ENCODE measurements at regions not wholly inside any gene's neighbourhood (a gene's known extent, or its start where the extent isn't known, plus 50 kb on each side); places are given as distances from the start of the nearest gene placed in this dataset.

GRCh38 chr3:34942256-34942655 is 697.1 kb upstream of the ARPP21 start:
- DNase-seq (ENCODE audit: low read depth) = no peak
- in situ Hi-C loops (cut with HindIII; ENCODE audit: low pct_unique_long_range_greater_than_20kb, low sequenced_read_pairs) = no loop called here

- no peak for DNase-seq (ENCODE audit: low read depth)
- in situ Hi-C loops (cut with HindIII; ENCODE audit: low pct_unique_long_range_greater_than_20kb, low sequenced_read_pairs) = no loop called here
Observed at GRCh38 chr3:34947834-34948233, 691.5 kb upstream of the ARPP21 start.

DNA sequence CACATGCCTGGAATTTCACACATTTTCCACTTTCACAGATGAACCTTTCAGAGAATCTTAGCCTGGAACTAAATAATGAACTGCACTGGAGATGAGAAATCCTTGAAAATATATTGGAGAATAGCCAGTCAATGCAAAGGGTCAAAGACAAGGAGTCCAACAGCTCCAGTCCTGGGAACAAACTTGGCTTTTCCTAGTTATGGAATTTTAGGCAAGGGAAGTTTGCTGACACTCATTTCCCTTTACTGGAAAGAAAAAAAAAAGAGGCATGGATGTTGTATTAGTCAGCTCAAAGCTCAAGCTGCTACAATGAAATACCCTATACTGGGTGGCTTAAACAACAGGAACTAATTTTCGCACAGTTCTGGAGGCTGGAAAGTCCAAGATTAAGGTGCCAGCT is 690.8 kb upstream of the ARPP21 start:
- DNase-seq (ENCODE audit: low read depth) = no peak
- in situ Hi-C loops (cut with HindIII; ENCODE audit: low pct_unique_long_range_greater_than_20kb, low sequenced_read_pairs) = no loop called here

DNA sequence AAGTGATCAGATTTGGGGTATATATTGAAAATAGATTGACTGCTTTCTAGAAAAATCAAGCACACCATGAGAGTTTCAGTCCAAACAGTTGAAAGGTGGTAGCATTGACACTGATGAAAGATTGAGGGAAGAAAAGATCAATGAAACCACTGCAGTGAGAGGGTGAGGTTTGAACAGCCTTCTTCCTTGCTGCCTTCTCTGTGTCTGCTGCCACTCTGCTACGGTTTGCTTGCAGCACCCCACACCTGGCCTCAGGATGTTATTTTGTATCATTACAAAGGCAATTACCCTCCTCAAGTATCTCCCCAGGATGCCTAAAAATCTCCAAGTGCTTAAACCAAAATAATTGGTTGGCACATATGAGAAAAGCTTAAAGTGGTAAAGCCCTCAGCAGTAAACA is 683.6 kb upstream of the ARPP21 start:
- in situ Hi-C loops (cut with HindIII; ENCODE audit: low pct_unique_long_range_greater_than_20kb, low sequenced_read_pairs) = no loop called here
- no peak for DNase-seq (ENCODE audit: low read depth)

DNA sequence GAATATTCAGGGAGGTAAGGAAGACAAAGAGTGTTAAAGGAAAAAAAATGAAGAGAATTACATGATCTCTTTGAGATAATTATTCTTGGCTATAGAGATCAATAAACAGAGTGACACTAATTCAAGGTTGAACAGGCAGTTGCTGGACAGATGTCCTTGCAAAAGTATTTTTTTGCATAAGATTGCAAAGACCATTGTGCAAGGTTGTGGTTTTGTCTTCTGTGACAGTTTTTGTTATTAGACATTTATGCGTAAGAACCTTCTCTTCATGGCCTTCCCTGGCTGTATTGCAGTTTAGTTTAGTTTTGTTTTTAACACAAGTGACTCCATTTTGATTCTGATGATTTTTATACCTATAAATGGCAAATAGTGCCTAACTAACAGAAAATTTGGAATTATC is 682.8 kb upstream of the ARPP21 start:
- DNase-seq (ENCODE audit: low read depth) = no peak
- in situ Hi-C loops (cut with HindIII; ENCODE audit: low pct_unique_long_range_greater_than_20kb, low sequenced_read_pairs) = no loop called here

GRCh38 chr3:34957677-34958076 is 681.6 kb upstream of the ARPP21 start:
- DNase-seq (ENCODE audit: low read depth) = no peak
- in situ Hi-C loops (cut with HindIII; ENCODE audit: low pct_unique_long_range_greater_than_20kb, low sequenced_read_pairs) = no loop called here

DNA sequence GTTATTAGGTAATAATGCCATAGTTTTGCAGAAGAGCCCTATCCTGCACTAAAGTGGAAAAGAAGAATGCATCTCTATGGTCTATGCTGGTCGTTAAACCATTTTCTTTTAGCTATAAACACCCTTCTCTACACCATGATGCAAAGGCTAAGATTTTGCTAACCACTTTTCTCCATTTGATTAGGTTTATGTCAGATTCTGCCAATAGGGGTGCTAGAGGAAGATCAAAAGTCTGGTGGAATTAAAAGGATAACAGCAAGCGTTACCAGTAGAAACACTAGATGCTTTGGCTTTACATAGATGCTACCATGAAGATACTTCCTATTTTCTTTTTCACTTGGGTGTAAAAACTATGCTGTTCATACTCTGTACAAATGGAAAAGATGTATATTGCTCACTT is 669.8 kb upstream of the ARPP21 start:
- in situ Hi-C loops (cut with HindIII; ENCODE audit: low pct_unique_long_range_greater_than_20kb, low sequenced_read_pairs) = no loop called here
- DNase-seq (ENCODE audit: low read depth) = no peak

DNA sequence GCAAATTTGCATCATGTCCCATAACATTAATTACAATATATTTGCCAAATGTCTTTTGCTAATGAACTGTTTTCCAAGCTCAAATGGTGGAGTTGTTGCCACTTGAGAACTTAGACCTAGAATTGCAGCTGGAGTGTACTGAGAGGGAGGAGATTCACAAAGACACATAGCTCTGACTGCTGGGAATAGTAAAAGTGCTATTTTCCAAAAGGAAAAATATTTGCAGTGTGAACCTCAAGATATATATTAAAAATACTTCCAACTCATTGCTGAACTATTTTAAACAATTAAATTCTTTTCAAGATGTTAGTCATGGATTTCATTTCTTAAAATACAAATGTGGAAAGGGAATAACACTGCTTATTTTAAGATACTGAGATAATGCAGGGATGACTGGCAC is 666.8 kb upstream of the ARPP21 start:
- DNase-seq (ENCODE audit: low read depth) = no peak
- in situ Hi-C loops (cut with HindIII; ENCODE audit: low pct_unique_long_range_greater_than_20kb, low sequenced_read_pairs) = no loop called here

DNA sequence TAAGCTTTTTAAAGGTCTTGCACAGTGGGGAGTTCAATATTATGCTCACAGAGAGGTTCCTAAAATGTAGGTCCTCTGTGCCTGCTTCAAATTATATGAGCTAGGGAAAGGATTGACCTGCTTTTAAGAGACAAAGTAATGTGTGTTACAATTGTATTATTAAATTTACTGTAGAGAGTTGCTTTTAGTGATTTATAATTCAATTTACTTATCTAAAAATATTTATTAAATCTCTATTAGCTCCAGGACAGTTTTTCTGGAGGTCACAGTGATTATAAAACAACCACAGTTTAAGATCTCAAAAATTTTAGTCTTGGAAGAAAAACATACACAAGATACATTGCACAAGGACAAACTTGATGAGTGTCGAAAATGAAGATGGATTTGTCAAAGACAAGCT is 665.7 kb upstream of the ARPP21 start:
- DNase-seq (ENCODE audit: low read depth) = no peak
- in situ Hi-C loops (cut with HindIII; ENCODE audit: low pct_unique_long_range_greater_than_20kb, low sequenced_read_pairs) = no loop called here

DNA sequence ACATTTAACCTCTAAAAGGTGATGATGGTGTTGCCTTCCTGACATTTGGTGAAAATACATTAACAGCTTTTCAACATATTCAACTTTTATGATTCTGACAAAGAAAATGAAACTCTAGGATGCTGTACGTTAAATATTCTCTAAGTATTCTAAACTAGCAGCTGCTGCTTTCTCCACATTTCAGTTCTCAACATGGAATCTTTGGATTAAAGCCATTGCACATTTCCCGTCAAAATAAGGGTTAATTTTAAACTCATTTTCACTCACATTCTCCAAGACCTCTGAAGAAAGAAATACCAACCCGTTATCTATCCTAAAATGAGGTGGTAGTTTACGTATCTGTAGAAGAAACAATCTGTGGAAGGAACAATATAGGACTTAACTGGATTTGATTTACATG is 655.7 kb upstream of the ARPP21 start:
- in situ Hi-C loops (cut with HindIII; ENCODE audit: low pct_unique_long_range_greater_than_20kb, low sequenced_read_pairs) = no loop called here

GRCh38 chr3:34988296-34988695 is 651.0 kb upstream of the ARPP21 start:
- in situ Hi-C loops (cut with HindIII; ENCODE audit: low pct_unique_long_range_greater_than_20kb, low sequenced_read_pairs) = no loop called here
- no peak for DNase-seq (ENCODE audit: low read depth)

More for the DNA sequence above, 655.7 kb upstream of the ARPP21 start:
- no peak for DNase-seq (ENCODE audit: low read depth)

DNA sequence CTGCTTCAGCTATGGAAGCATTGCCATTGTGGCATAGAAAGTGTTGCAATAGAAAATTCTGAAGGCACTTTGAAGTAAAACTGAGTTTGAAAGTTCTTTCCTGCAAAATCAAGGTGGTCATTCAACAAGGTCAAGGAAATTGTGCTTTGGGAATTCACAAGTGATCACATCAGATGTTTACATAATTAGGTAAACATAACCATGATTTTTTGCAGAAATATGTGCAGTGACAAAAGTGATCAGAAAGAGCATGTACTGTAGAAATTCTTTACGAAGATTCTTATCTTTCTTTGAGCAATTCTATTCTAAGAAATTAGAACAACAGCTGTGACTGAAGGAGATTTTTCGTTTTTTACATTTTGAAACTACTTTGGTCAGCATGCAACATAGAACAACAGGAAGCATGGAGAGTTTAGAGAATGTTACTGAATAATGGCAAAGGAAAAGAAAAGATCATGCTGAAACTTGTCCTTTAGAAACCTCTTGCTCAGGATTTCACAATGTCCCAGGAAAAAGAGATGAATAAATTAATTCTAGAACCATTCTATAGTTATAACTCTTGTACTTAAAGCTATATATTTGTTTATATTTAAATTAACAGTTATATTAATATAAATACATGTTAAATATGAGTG is 643.4 kb upstream of the ARPP21 start:
- in situ Hi-C loops (cut with HindIII; ENCODE audit: low pct_unique_long_range_greater_than_20kb, low sequenced_read_pairs) = no loop called here
- no peak for DNase-seq (ENCODE audit: low read depth)

DNA sequence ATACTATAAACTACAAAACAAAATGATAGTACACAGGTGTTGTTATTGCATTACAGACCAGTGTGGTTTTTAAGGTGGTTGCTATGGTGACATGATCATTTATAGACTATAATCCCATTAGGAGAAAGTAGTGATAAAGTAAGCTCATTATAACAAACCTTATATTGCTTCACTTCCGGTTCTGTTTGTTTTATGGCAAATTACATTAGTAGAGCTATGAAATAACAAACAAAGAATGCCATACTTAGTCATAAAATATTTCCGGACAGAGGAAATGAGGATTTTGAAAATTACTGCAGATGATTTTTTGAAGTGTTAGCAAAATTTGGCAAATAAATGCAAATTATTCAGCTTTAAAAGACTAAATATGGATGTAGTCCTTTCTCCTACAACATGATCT is 640.4 kb upstream of the ARPP21 start:
- no peak for DNase-seq (ENCODE audit: low read depth)
- in situ Hi-C loops (cut with HindIII; ENCODE audit: low pct_unique_long_range_greater_than_20kb, low sequenced_read_pairs) = no loop called here

DNA sequence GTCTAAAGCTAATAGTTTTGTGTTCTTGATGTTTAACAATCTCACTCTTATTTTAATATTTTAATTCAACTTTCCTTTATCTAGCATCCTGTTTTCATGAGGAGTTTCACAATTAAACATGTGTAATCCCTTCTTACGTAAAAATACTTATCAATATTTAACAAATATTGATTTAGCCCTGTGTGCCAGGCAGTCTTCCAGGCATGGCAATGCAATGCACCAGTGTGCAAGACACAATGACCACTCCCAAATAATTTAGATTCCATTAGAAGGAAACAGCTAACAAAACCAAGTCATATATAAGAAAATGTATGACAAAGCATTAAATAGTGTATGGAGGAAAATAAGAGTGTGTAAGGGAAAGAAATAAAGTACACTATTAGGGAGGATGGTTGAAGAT is 627.1 kb upstream of the ARPP21 start:
- in situ Hi-C loops (cut with HindIII; ENCODE audit: low pct_unique_long_range_greater_than_20kb, low sequenced_read_pairs) = no loop called here
- DNase-seq (ENCODE audit: low read depth) = no peak

- in situ Hi-C loops (cut with HindIII; ENCODE audit: low pct_unique_long_range_greater_than_20kb, low sequenced_read_pairs) = no loop called here
- DNase-seq (ENCODE audit: low read depth) = no peak
Observed at GRCh38 chr3:35028157-35028556, 611.2 kb upstream of the ARPP21 start.

DNA sequence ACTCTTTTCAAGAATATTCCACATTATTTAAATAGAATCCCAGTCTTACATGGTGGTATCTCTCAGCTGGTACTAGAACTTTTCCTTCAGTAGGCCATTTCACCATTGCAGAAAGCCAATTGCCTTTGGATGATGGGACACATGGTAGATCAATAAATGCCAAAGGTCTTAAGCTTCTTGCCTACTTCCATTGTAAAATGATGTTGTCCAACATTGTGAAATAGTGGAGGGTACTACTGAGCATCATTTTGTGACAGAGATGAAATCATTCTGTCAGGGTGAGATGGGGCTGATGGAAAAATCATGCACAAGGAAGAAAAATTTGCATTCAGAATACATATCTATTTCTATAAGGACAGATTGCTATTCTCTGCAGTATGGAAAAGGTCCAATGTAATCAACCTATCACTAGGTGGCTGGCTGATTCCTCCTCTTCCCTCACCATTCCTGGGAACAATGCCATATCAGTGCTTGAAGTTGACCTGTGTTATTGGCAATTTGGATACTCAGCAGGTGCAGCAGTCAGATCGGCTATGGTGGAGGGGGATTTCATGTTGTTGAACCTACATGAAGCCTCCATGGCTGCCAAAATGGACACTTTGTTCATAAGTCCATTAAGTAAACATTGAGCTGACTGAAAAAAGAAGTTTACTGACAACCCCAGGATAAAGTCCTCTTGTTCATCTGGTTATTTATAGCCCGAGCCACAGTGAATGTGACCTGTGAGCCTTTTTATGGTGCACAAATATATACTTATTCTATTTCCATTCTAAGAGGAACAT is 596.9 kb upstream of the ARPP21 start:
- in situ Hi-C loops (cut with HindIII; ENCODE audit: low pct_unique_long_range_greater_than_20kb, low sequenced_read_pairs) = no loop called here
- DNase-seq (ENCODE audit: low read depth) = no peak

- no peak for DNase-seq (ENCODE audit: low read depth)
- in situ Hi-C loops (cut with HindIII; ENCODE audit: low pct_unique_long_range_greater_than_20kb, low sequenced_read_pairs) = no loop called here
Observed at GRCh38 chr3:35043040-35043439, 596.3 kb upstream of the ARPP21 start.

- DNase-seq (ENCODE audit: low read depth) = no peak
- in situ Hi-C loops (cut with HindIII; ENCODE audit: low pct_unique_long_range_greater_than_20kb, low sequenced_read_pairs) = no loop called here
Observed at GRCh38 chr3:35044190-35044589, 595.1 kb upstream of the ARPP21 start.

- in situ Hi-C loops (cut with HindIII; ENCODE audit: low pct_unique_long_range_greater_than_20kb, low sequenced_read_pairs) = no loop called here
- no peak for DNase-seq (ENCODE audit: low read depth)
Observed at GRCh38 chr3:35045118-35045517, 594.2 kb upstream of the ARPP21 start.

GRCh38 chr3:35064761-35065160 is 574.6 kb upstream of the ARPP21 start:
- in situ Hi-C loops (cut with HindIII; ENCODE audit: low pct_unique_long_range_greater_than_20kb, low sequenced_read_pairs) = no loop called here
- DNase-seq (ENCODE audit: low read depth) = no peak
